HG03432 (cell line): ENCODE measurements at regions not wholly inside any gene's neighbourhood (a gene's known extent, or its start where the extent isn't known, plus 50 kb on each side); places are given as distances from the start of the nearest gene placed in this dataset.

Experiments used
- ATAC-seq: cut with Tn5 transposase; IDR thresholded peaks from one replicate; pipeline ENCODE4 v1.9.1; 2021; ENCODE audit warnings: mild to moderate bottlenecking, moderate library complexity; ENCODE audit not compliant: unreplicated experiment

DNA sequence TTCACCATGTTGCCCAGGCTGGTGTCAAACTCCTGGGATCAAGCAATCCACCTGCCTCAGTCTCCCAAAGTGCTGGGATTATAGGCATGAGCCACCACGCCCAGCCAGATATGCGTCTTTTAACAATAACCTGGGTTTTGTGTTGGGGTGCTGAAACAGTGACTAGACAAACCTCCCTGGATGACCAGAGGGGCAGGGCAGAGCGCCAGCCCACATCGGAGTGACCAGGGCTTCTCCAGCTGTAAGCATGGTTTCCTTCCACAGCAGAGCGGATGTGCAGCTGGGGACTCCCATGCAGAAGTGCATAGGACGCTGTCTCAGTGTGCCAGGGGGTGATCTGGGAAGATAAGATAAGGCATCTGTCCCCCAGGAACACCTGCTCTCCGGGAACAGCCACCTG is 244.9 kb downstream of the IRX2 start:
- no peak for ATAC-seq

DNA sequence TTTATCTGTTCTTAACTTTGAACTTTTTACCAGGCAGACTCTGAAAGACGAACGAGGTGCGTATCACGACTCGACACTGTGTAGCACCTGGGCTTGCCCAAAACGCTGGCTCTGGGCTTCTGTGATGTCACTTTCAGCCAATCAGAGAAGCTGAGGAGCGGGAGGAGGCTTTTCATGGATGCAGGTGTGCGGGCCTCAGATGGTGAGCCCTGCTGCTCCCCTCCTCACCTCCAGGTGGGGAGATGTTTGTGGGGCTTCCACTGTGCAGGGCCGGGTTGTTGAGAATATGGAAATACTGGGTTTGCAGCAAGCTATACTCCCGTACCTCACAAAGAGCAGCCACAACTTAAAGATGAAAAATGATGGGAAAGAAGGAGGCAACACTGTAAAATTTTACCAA is 246.3 kb downstream of the IRX2 start:
- no peak for ATAC-seq

DNA sequence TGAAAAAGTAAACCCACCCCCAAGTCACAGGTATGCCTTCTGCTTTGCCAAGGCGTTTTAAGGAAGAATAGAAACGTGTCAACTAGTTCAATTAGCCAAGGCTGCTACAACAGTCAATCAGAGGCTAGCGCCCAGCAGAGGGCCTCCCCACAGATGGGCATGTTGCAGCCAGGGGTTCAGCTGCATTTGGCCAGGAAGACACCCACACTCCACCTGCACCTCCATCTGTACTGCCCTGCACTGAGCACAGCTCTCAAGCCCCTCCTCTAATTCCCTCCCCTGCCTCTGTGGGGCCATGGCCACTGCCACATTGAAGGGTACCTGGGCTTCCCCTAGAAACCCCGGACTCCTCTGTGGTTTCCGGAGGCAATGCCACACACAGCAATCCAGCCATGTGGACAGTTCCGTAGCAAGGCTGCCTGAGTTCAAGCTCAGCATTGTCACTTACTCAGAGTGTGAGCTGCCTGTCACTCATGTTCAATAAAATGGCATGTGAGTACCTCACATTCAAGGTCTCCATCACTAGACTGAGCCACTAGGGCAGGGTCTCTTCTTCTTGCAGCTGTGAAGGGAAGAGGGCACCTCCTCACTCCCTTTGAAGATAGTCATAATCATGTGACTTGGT is 248.4 kb downstream of the IRX2 start:
- ATAC-seq = no peak

DNA sequence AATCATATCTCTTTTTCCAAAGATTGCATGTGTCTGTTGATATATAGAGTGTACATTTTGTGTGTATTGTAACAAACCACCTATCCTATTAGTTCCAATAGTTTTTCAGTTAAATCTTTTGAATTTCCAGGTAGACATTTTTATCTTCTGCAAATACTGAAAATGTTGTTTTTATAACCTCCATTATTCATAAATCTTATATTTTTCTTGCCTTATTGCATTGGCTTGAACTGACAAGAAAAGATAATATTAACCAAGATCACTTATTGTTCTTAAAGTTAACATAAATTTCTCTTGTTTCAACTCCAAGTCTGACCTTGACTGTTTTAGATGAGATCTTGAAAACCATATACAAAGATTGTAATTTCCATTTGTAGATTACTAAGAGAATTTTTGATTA is 251.6 kb downstream of the IRX2 start:
- ATAC-seq = no peak

DNA sequence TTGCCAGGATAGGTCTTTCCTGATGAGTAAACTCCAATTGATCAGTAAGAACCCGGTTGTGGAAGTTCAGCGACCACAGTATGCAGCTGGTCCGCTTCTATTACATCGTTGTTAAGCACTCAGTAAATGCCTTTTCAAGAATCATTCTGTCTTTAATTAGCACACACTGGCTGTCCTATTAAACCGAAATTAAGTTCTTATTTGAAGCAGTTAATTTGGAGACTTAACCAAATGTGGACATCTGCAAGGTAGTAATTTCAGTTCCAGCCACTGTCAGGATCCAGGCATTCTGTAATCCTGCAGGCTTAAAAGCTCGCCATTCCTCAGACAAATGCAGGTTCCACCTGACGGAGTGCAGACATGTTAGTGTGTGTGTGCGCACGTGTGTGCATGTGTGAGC is 254.6 kb downstream of the IRX2 start:
- ATAC-seq = no peak

DNA sequence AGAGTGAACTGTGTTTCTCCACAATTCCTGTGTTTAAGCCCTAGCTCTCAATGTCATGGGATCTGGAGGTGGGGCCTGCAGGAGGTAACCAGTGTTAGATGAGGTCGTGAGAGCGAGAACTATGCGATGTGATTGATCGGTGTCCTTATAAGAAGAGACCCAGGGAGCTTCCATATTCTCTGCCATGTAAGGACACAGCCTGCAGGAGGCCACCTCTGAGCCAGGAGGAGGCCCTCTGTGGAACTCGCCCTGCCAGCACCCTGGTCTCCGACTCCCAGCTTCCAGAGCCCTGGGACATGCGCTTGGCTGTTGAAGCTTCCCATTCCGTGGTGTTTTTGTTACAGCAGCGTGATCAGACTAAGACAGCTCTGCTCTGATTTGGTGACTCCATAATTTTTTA is 255.4 kb downstream of the IRX2 start:
- no peak for ATAC-seq

DNA sequence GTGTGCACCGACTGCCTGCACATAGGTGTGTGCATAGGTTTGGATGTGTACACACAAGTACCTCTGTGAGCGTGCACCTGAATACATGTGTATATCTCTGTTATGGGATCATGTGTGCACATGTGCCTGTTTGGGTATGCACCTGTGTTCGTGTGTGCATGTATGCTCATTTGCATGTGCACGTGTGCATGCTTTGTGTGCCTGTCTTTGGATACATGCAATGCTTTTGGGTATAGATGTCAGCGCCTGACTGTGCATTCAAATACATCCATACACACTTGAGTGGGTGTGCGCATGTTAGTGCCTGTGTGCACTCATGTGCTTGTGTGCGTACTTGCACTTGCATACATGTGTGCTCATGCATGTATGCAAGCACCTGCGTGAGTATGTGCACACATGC is 258.1 kb downstream of the IRX2 start:
- ATAC-seq = no peak

DNA sequence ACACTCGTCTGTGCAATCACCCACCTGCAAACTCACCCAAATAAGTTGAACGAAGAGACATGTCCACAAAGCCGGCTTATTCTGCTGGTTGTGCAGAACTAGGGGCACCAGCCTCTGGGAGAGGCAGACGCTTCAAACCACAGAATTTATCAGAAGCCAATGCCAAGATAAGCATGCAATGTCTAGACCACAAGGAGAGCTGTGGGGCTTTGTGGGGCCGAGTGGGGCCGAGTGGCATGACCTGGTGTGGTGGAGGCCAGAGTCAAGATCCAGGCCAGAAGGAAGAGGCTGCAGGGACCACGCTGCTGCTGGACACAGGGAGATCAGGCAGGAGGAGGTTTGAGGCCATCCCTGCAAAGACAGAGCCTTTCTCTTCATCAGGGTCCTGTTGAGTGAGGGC is 259.0 kb downstream of the IRX2 start:
- ATAC-seq = no peak

DNA sequence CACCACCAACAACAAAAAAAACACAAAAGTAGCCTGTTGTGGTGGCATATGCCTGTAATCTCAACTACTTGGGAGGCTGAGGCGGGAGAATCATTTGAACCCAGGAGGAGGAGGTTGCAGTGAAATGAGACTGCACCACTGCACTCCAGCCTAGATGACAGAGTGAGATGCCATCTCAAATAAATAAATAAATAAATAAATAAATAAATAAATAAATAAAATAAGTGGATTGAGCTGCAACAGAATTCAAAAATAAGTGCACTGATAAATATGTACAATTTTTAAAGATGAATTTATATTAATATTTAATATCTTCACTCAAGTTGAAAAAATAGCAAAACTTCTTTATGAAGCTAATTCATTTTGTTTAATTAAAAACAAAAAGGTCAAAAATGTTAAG is 259.6 kb downstream of the IRX2 start:
- no peak for ATAC-seq

DNA sequence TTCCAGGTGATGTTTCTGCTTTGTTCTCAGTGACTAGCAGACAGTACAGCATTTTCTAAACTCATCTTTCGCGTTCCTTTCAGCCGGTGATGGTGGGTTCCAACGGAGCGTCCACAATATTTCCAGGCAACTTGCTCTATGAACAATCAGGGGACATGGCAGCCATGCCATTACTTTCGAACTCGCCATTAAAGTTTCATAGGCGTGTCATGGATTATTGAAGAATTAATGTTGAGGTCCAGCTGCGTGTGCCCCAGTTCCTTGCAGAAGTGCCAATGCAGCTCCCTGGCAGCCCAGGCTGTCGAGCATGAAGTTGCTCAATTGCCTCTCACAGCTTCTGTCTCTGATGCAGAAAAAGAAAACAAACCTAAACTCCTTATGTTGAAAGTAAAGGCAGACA is 262.2 kb downstream of the IRX2 start:
- no peak for ATAC-seq

DNA sequence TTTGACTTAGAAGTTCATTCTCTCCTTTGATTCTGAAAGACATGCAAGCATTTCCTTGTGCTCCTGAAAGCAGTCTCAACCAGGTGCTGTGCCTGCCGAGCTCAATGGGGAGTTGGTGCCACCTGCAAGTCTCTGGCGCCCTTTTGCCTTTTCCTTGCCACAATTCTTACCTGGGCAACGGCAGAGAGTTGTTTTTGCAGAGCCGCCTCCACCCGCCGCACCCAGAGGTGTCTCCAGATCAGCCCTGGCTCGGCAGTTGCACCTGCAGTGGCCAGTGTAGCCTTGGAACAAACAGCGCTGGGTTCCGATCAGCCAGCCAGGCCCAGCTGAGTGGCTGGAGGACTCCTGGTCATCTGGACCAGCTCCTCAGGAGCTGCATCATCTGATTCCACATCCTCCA is 262.9 kb downstream of the IRX2 start:
- no peak for ATAC-seq

DNA sequence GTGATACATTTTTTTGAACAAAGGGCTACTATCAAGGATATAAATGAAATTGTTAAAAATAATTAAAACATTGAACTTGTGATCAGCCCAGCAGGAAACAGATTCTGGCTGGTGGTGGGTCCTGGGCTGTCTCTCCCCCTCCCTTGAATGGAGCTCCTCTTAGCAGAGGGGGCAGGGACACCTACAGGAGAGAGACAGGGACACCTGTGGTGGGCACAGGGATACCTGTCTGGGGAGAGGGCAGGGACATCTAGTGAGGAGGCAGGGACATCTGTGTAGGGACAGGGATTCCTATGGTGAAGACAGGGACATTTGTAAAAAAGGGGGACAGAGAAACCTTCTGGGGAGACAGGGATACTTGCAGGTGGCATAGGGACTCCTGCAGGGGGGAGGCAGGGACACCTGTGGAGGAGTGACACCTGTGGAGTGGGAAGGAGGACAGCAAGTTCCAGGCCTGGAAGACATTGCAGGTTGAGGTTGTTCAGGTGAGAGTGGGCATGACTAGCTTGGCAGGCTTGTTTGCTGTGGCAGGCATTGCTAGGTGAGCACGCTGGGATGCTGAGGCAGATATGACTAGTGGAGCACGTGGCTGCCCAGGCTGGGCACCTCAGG is 264.2 kb downstream of the IRX2 start:
- ATAC-seq = no peak

DNA sequence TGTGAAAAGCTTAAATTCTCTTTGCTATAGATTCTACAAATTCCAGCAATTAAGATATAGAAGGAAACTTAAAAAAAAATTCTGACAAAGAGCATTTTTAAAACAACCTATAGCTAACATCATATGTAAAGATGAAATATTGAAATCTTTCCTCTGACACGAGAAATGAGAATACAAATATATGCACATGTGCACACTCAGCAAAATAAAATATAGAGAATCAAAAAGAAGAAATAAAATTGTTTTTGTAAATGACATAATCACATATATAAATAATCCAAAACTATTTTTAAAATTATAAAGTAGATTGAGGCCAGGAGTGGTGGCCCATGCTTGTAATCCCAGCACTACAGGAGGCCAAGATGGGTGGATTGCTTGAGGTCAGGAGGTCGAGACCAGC is 265.1 kb downstream of the IRX2 start:
- ATAC-seq = no peak

DNA sequence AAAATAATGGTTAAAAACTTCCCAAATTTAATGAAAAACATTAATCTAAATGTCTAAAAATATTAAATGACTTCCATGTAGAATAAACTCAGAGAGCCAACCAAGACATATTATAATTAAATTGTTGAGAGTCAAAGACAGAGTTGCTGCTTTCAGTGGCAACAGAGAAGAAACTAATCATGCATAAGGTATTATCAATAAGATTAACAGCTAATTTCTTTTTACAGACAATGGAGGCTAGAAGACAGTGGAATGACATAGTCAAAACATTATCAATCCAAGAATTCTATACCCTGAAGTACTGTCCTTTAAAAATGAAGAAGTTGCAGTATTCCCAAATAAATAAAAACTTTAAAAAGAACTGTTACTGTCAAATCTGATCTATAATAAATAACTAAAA is 268.7 kb downstream of the IRX2 start:
- no peak for ATAC-seq

DNA sequence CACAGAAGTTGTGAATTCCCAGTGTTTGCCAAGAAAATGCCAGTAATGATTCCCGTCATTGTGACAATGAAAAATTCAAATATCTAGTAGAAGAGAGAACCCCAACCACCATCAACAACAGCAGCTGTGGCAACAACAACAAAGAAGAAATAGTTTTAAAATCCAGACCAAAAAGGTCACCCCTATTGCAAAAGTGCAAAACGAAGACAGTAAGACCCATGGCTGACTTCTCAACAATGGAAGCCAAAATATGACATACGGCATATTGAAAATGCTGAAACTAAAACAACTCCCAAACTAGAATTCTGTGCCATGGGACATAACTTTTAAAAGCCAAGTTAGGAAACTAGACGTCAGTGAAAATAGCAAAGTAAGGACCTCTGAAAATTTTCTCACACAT is 270.6 kb downstream of the IRX2 start:
- ATAC-seq = no peak

DNA sequence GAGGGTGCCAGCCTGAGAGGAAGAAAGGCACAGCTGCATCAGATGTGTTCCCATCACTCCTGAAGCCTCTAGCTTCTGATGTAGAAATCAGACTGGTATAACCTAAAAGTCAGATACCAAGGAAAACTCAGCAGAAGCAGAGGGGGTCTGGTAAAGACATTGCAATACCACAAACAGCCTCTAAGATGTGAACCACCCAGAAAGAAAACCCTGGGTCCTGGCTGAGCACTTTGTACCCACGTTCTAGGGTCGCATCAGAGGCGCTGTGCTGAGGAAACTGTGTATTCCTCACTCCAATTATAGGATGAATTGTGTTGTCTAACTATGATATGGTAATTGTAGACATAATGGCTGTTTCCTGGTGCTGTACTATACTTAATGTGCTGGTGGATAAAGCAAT is 275.6 kb downstream of the IRX2 start:
- no peak for ATAC-seq

DNA sequence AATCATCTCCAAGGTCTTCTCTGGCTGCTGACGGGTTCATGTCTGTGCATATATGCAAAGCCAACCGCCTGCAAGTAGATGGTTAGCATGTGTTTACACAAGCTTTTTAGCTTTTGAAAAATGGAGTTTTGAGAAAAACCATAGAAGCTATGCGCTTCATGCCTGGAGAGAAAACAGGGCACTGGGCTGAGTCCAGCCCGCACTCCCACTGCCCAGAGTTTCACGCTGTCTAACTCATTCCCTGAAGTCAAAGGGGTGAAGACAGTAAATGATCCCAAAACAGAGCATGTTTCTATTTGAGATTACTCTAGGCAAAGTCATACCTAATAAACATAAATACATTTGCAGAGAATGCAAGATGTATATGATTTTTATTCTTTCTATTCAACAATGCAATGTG is 278.8 kb downstream of the IRX2 start:
- ATAC-seq = no peak

DNA sequence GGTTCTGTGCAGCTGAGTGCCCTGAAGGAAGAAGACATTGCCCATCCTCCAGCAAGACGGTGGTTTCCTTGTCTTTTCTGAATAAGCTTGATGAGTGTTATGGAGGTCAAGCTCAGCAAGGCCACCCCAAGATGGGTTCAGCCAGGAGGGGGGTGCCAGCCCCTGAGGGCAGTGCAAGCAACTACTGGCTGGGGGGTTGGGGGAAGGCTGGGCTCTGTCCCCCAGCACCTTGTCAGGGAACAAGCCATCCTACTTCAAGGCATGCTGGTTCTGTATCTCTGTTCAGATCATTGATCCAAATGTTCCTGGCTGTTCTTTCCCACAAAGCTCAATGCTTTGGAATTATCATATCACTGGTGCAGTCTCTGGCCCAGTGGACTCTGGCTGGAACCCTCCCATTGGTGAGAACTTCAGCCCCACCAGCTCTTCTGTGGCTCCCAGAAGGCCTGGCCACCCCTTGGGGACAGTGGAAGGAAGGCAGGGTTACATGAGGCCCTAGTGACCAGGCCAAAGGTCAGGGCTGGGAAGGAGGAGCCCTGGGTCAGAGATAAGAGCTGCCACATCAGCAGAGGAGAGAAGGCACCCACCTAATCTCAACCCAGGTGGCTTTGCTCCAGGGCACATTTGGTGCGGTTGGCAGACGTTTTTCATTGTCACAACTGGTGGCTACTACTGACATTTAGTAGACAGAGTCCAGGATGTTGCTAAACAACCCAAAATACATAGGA is 280.2 kb downstream of the IRX2 start:
- no peak for ATAC-seq

DNA sequence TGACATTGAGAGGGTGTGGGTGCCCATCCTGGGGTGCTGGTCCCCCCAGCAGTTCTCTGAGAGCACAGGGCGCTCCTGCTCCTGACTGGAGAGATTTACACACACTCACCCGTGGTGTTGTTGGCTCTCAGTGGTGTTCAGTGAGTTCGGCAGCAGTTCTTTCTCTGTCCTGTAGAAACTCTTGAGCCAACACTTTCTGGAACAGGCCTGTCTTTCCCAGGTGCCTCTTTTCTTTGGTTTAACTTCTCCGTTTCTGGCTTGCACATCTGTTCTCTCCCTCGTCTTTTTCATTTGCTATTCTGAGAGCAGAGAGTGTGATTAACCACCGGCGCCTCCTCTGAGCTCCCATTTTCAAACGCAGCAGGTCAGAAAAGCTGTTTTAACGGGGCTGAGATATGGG is 284.5 kb downstream of the IRX2 start:
- no peak for ATAC-seq

DNA sequence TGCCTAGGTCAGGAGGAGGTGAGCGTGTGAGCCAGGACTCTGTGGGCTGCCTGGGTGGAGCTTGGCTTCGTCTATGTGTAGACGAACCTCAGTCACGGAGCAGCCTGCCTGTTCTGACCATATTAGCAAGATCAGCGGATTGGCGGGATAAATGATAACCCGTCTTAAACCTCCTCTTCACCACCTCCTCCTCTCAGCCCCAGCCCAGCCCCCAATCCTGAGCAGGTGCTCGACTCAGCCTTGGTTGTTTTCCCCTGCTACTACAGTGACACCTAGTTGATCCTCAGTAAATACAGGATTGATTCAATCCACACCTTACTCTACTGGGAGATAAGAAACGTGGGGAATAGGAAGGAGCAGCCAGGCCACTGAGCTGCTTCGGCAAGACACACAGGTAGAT is 286.1 kb downstream of the IRX2 start:
- no peak for ATAC-seq

DNA sequence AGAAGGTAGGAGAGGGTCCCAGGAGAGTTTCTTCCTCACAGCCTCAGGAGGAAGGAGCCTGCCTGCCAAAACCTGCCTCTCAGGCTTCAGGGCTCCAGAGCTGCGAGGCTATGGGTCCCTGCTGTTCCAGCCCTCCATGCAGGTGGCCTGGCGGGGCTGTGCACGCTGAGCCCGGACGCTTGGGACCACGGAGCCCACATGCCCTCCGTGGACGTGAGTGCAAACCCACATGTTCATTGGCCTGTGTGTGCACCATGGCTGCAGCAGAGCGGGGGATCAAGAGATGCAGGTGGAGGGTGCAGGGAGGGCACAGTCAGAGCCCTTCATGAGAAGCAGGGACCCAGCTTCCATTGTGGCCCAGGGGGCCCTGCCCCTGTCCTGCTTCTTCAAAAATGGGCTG is 287.3 kb downstream of the IRX2 start:
- ATAC-seq = no peak
